ENCODE measurements at regions not wholly inside any gene's neighbourhood (a gene's known extent, or its start where the extent isn't known, plus 50 kb on each side); places are given as distances from the start of the nearest gene placed in this dataset.

DNA sequence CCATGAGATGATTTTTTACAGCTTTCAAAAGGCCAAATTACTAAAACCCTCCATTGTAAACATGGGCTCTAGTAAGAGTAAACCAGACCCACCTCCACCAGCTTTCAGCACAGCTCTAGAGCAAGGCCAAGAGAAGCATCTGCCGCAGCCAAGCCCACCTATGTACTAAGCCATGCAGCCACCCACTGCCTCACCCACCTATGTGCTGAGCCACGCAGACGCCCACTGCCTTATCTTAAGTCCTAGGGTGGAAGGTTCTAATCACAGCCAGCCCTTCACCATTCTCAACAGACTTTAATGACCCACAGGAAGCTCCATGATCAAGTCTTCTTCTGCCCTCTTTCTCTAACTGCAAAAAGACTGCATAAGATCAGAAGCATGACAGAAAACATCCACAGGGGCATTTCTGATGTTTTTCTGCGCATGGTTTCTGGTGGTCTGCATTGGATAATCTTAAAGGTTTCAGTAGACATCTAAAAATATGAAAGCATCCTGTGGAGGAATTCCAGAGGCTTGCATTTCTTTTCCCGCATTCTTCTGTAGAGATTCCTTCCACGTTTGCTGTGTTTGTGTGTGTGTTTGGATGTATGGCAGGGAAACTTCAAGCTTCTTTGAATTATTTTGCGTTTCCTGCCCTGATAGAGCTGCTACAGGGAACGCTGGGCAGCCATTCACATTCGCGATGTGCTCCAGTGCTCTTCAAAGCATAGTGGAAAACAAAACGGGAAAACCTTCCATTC lies 286.1 kb upstream of the KLF6 start:
- Histone ChIP-seq H3K27me3 (ENCODE audit: control insufficient read depth in 2 of 2, insufficient read depth in 2 of 2, low read length in 2 of 2) (no peaks in the 10 kb centered on the region), H3K9me3 (replicated peaks; ENCODE audit: control insufficient read depth, insufficient read depth, low read length) (no peaks in the 10 kb centered on the region), H3K4me1 (ENCODE audit: control insufficient read depth, extremely low read depth, insufficient read depth, low read length) (peaks cover 51% of the 10 kb centered on the region), H3K36me3 (ENCODE audit: control insufficient read depth in 2 of 2, extremely low read depth in 1 of 2, insufficient read depth in 2 of 2, low read length in 2 of 2) (no peaks in the 10 kb centered on the region), H2AFZ (ENCODE audit: low read depth, low read length) (no peak overlapping the region), H4K20me1 (replicated peaks; ENCODE audit: control insufficient read depth, extremely low read depth, insufficient read depth, low read length) (no peaks in the 10 kb centered on the region), H3K4me3 (replicated peaks in 1 of 3; ENCODE audit: insufficient read depth in 1 of 3, low read depth in 1 of 3, low read length in 3 of 3) (no peak overlapping the region), H3K79me2 (ENCODE audit: control insufficient read depth, insufficient read depth, low read length) (no peaks in the 10 kb centered on the region), H3K9me1 (replicated peaks; ENCODE audit: control insufficient read depth, extremely low read depth, insufficient read depth, low read length) (no peaks in the 10 kb centered on the region), H3K9ac (replicated peaks; ENCODE audit: extremely low read depth, insufficient read depth, low read length) (no peak overlapping the region), H3K4me2 (ENCODE audit: insufficient read depth, low read length) (no peak overlapping the region), H3K27ac (ENCODE audit: insufficient read depth, low read depth, low read length) (no peak overlapping the region)
- intact Hi-C loops (cut with micrococcal nuclease): no loop called here
- POLR2A ChIA-PET: no interaction called here
- no TSS peak for BruUV-seq (replicated peaks)
- DNase-seq (ENCODE audit: low read depth, low spot score): no peak
- CTCF ChIA-PET: interaction anchor here (0.6 to 1.1 kb wide), 3 partner anchors 31 to 188 kb away, joined by 3 to 5 read pairs (median 3); no protein-coding TSS in a partner anchor
- TF ChIP-seq, protein P1, sequence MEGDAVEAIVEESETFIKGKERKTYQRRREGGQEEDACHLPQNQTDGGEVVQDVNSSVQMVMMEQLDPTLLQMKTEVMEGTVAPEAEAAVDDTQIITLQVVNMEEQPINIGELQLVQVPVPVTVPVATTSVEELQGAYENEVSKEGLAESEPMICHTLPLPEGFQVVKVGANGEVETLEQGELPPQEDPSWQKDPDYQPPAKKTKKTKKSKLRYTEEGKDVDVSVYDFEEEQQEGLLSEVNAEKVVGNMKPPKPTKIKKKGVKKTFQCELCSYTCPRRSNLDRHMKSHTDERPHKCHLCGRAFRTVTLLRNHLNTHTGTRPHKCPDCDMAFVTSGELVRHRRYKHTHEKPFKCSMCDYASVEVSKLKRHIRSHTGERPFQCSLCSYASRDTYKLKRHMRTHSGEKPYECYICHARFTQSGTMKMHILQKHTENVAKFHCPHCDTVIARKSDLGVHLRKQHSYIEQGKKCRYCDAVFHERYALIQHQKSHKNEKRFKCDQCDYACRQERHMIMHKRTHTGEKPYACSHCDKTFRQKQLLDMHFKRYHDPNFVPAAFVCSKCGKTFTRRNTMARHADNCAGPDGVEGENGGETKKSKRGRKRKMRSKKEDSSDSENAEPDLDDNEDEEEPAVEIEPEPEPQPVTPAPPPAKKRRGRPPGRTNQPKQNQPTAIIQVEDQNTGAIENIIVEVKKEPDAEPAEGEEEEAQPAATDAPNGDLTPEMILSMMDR (IDR thresholded peaks at IDR 0.05; ENCODE audit: extremely low read depth in 1 of 2, insufficient read depth in 1 of 2, low read depth in 1 of 2, low read length in 2 of 2): no peak
- TF ChIP-seq JUN (IDR thresholded peaks at IDR 0.05; ENCODE audit: borderline replicate concordance, insufficient read depth, insufficient read length, low read depth): no peak
- TF ChIP-seq EZH2 (IDR thresholded peaks at IDR 0.05; ENCODE audit: borderline replicate concordance, low read depth, low read length, severe bottlenecking): no peak
- TF ChIP-seq MYC (IDR thresholded peaks at IDR 0.05; ENCODE audit: low read depth, low read length): no peak
- TF ChIP-seq FOS (IDR thresholded peaks at IDR 0.05; ENCODE audit: borderline replicate concordance, insufficient read depth, low read length): no peak
- dilution Hi-C loops (cut with MboI; ENCODE audit: extremely low pct_ligation_motif_present, low sequenced_read_pairs): no loop called here
- FAIRE-seq: no peak

DNA sequence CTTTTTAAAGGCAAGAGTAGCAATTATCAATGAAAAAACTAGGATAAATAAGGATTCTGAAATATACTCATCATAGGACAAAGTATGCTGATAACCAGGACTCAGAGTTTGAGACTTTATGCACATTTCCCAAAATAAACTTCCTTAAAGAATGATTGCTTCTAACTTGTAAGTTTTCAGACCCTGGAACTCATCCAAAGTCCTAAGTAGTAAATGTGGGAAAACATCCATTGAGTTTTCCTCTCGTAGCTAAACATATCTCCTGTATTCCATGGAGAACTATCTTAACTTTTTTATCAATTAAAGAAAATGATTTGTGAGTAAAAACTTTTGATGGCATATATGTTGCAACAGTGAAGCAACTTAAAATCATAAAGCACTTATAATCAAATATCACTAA lies 285.2 kb upstream of the KLF6 start:
- H3K9me3 ChIP-seq (replicated peaks; ENCODE audit: control insufficient read depth, insufficient read depth, low read length): no peaks in the 10 kb centered on the region
- no peak for TF ChIP-seq GATA2 (IDR thresholded peaks at IDR 0.05; ENCODE audit: insufficient read depth, insufficient read length, low read depth, low read length)
- no peak for TF ChIP-seq POLR2A (IDR thresholded peaks at IDR 0.05; ENCODE audit: low read depth, low read length)
- TF ChIP-seq FOS (IDR thresholded peaks at IDR 0.05; ENCODE audit: borderline replicate concordance, insufficient read depth, low read length): no peak
- no peak for TF ChIP-seq JUN (IDR thresholded peaks at IDR 0.05; ENCODE audit: borderline replicate concordance, insufficient read depth, insufficient read length, low read depth)
- TF ChIP-seq, protein P1 (IDR thresholded peaks at IDR 0.05; ENCODE audit: extremely low read depth in 1 of 2, insufficient read depth in 1 of 2, low read depth in 1 of 2, low read length in 2 of 2): no peak
- no peak for TF ChIP-seq EZH2 (IDR thresholded peaks at IDR 0.05; ENCODE audit: borderline replicate concordance, low read depth, low read length, severe bottlenecking)
- TF ChIP-seq, protein P2, sequence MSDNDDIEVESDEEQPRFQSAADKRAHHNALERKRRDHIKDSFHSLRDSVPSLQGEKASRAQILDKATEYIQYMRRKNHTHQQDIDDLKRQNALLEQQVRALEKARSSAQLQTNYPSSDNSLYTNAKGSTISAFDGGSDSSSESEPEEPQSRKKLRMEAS (IDR thresholded peaks at IDR 0.05; ENCODE audit: insufficient read depth, insufficient read length): no peak
- TF ChIP-seq MYC (IDR thresholded peaks at IDR 0.05; ENCODE audit: low read depth, low read length): no peak
- TF ChIP-seq POLR2AphosphoS5 (IDR thresholded peaks at IDR 0.05; ENCODE audit: insufficient read depth, low read depth, low read length): no peak
- no peak overlapping the region for H3K4me3 ChIP-seq (replicated peaks in 1 of 3; ENCODE audit: insufficient read depth in 1 of 3, low read depth in 1 of 3, low read length in 3 of 3)
- no peak overlapping the region for H3K9ac ChIP-seq (replicated peaks; ENCODE audit: extremely low read depth, insufficient read depth, low read length)
- intact Hi-C loops (cut with micrococcal nuclease) (no loop called here), dilution Hi-C loops (cut with MboI; ENCODE audit: extremely low pct_ligation_motif_present, low sequenced_read_pairs) (no loop called here)
- POLR2A ChIA-PET: no interaction called here
- no peaks in the 10 kb centered on the region for H3K36me3 ChIP-seq (ENCODE audit: control insufficient read depth in 2 of 2, extremely low read depth in 1 of 2, insufficient read depth in 2 of 2, low read length in 2 of 2)
- no peak for FAIRE-seq
- H3K4me1 ChIP-seq (ENCODE audit: control insufficient read depth, extremely low read depth, insufficient read depth, low read length): peaks cover 51% of the 10 kb centered on the region
- H3K9me1 ChIP-seq (replicated peaks; ENCODE audit: control insufficient read depth, extremely low read depth, insufficient read depth, low read length): no peaks in the 10 kb centered on the region
- H3K79me2 ChIP-seq (ENCODE audit: control insufficient read depth, insufficient read depth, low read length): no peaks in the 10 kb centered on the region
- no peaks in the 10 kb centered on the region for H4K20me1 ChIP-seq (replicated peaks; ENCODE audit: control insufficient read depth, extremely low read depth, insufficient read depth, low read length)
- H3K27ac ChIP-seq (ENCODE audit: insufficient read depth, low read depth, low read length): no peak overlapping the region
- H2AFZ ChIP-seq (ENCODE audit: low read depth, low read length): no peak overlapping the region
- BruUV-seq (replicated peaks): no TSS peak
- CTCF ChIA-PET: no interaction called here
- H3K4me2 ChIP-seq (ENCODE audit: insufficient read depth, low read length): peak overlapping the region; percentile 45
- DNase-seq (ENCODE audit: low read depth, low spot score): peak; percentile 48
- H3K27me3 ChIP-seq (ENCODE audit: control insufficient read depth in 2 of 2, insufficient read depth in 2 of 2, low read length in 2 of 2): no peaks in the 10 kb centered on the region
